Small intestine (tissue), 7 donors: ENCODE measurements at regions not wholly inside any gene's neighbourhood (a gene's known extent, or its start where the extent isn't known, plus 50 kb on each side); places are given as distances from the start of the nearest gene placed in this dataset.

Experiments
- DNase-seq, 2 donors: peaks; one replicate each; pipeline versions ENCODE4 v3.0.0 to v3.0.0-alpha.2; 2013
- FAIRE-seq: peaks from 2 replicates; lab custom pipeline; 2012; peaks lifted over from hg19 to GRCh38; lab: Jason Lieb, UNC
- H3K27ac ChIP-seq, 3 donors: one replicate each; pipeline ENCODE4 v1.5.1; 2013; ENCODE audit warnings: low read length in 2 of 3, mild to moderate bottlenecking in 2 of 3, control low read depth in 1 of 3, inconsistent platforms in 1 of 3, low read depth in 1 of 3, moderate library complexity in 1 of 3
- H3K27me3 ChIP-seq, 3 donors: one replicate each; pipeline ENCODE4 v1.6.1; 2013; ENCODE audit warnings: low read length in 3 of 3, inconsistent platforms in 1 of 3; ENCODE audit not compliant: control insufficient read depth in 3 of 3, insufficient read depth in 3 of 3
- H3K36me3 ChIP-seq, 3 donors: one replicate each; pipeline ENCODE4 v1.6.1; 2013; ENCODE audit warnings: low read length in 3 of 3, inconsistent platforms in 1 of 3, low read depth in 1 of 3, mild to moderate bottlenecking in 1 of 3, moderate library complexity in 1 of 3; ENCODE audit not compliant: control insufficient read depth in 3 of 3, insufficient read depth in 2 of 3
- H3K4me1 ChIP-seq, 3 donors: one replicate each; pipeline ENCODE4 v1.6.1; 2013; ENCODE audit warnings: low read length in 2 of 3, inconsistent platforms in 1 of 3, low read depth in 1 of 3, mild to moderate bottlenecking in 1 of 3, moderate library complexity in 1 of 3; ENCODE audit not compliant: control insufficient read depth in 3 of 3, insufficient read depth in 2 of 3
- H3K4me3 ChIP-seq, 3 donors: one replicate each; pipeline ENCODE4 v1.5.1; 2013; ENCODE audit warnings: low read length in 3 of 3, control low read depth in 1 of 3, inconsistent platforms in 1 of 3, low read depth in 1 of 3, mild to moderate bottlenecking in 1 of 3, moderate library complexity in 1 of 3
- H3K9me3 ChIP-seq, 2 donors: one replicate each; pipeline ENCODE4 v1.6.1; 2013; ENCODE audit warnings: low read depth in 1 of 2, low read length in 1 of 2; ENCODE audit not compliant: control insufficient read depth in 2 of 2, insufficient read depth in 1 of 2
- WGBS, 3 donors: extraction: QIAGEN DNeasy Blood & Tissue Kit; methylation state at CpG; one replicate each; pipeline ENCODE4 v1.1.7; 2013; 5-methylcytosine and 5-hydroxymethylcytosine counted together
- donor health status: healthy with polysubstance abuse.
- donor health status: control.
- donor health status: control.
- donor health status: Bipolar disorder and iron deficiency.
- donor health status: healthy.

DNA sequence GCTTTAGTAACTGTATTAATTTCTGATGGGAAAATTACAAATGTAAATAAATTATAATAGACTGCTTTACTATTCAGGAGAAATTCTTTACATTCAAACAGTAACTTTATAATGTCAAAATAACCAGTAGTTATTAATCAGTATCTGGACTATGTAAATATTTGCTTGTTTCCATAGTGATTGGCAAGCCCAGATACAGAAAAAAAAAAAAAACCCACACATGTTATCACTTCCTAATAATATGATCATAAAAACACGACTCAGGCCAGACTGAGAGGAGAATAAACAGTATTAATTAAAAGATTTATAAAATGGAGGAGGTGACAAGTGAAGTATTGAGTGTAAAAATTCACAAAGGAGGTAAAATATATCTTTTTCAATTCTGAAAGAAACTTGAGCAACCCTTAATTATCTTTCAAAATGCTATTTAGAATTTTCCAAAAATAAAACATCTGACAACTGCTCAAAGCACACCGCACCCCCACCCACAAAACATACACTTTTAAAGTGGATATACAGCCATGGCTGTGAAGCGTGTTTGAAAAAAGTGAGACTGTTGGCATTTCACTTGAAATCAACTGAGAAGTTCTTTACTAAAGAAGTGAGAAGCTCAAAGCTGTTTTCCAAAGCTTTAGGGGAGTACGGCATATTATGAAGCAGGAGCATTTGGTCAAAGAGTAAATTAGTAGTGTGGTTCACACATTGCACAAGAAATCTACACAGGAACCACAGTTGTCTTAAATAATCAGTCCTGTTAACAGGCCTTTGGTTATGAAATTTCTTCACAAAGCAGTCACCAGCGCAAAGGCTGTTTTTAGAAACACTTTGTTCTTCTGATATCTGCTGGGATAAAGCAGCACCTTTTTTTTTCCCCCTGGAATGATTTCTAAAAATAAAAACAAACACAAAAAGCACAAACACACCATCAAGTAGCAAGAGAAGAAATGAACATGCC is 475.8 kb downstream of the TXNL1 start:
- WGBS, 3 donors: 24 to 45% (median 38%) methylated on average over 5 of the region's 5 CpGs
- H3K36me3 ChIP-seq: no peaks in the 10 kb centered on the region
- H3K9me3 ChIP-seq: no peaks in the 10 kb centered on the region
- FAIRE-seq (peak; percentile 23), DNase-seq (peak; percentile 50 to 57)
- no peaks in the 10 kb centered on the region for H3K27me3 ChIP-seq
- H3K4me3 ChIP-seq: no peak overlapping the region
- peaks cover 0 to 18% (median 0%) of the 10 kb centered on the region in 3 donors for H3K4me1 ChIP-seq
- peak overlapping the region in 1 of 3 donors; percentile 52 for H3K27ac ChIP-seq

DNA sequence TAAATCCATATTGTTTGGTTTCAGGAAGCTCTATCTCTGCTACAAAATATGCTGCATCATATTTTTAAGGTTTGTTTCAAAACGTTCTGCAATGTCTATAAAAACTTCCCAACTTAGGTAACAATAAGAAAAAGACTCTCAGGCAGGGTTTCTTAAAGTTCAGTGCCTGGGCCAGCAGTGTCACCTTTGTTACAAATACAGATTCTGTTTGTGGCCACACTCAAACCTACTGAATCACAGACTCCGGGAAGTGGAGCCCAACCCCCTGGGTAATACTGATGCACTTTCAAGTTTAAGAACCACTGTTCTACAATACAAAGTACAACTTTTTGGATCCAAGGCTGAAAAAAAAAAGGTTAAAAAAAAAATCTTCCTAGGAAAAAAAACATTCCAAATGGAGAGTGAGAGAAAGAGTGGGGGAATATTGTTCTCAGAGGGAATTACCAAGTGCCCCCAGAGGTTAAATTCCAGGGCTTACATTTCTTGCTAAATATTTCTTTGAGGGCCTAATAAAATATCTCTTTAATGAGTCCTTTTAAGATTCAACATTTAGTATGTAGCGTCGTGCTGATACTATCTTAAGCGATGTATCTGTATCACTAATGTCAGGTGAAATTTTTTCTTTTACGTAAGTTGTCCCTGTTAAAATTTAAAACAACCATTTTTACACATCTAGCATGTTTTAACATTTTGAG is 476.7 kb downstream of the TXNL1 start:
- 36 to 53% (median 48%) methylated on average over 6 of the region's 6 CpGs for WGBS, 3 donors
- FAIRE-seq (no peak), DNase-seq (peak in 1 of 2 donors; percentile 14)
- no peaks in the 10 kb centered on the region for H3K36me3 ChIP-seq
- no peaks in the 10 kb centered on the region for H3K27me3 ChIP-seq
- no peak overlapping the region for H3K27ac ChIP-seq
- no peaks in the 10 kb centered on the region for H3K9me3 ChIP-seq
- H3K4me1 ChIP-seq: peaks cover 0 to 14% (median 0%) of the 10 kb centered on the region in 3 donors
- H3K4me3 ChIP-seq: no peak overlapping the region

DNA sequence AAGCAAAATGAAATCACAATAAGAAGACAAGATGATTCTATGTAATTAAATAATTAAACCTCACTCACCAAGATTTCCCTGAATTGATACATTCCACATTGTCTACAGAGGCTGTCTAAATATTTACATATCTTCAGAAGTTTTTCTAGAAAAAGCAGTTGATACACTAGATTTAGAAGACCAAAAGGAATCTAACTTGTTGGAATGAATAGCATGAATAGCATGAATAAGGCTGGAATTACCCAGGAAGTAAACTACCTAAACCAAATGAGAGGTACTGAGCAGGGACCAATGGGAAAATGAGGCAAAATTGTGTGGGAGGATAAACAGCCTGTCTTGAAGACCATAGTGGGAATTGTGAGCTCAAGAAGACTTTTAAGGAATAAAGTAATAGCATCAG is 479.7 kb downstream of the TXNL1 start:
- Histone ChIP-seq H3K36me3 (no peaks in the 10 kb centered on the region), H3K4me1 (peaks cover 0 to 14% (median 0%) of the 10 kb centered on the region in 3 donors), H3K9me3 (no peaks in the 10 kb centered on the region), H3K4me3 (no peak overlapping the region), H3K27me3 (no peaks in the 10 kb centered on the region), H3K27ac (no peak overlapping the region)
- DNase-seq: no peak
- FAIRE-seq: no peak

DNA sequence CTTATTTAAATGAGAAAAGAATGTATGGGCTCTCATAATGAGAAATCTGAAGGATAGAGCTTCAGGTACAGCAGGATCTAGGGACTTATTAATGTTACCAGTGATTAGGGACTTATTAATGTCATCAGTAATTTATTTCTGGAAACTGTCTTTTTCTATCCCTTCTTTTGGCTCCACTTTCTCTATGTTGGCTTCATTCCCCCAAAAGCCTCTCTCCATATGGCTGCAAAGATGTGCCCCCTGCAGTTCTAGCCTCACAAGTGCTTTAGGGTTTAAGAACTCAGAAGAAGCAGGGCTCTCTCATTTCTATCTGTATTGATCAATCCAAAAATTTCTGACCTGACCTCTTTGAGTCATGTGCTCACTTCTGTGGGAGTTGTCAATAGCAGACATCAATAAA is 480.9 kb downstream of the TXNL1 start:
- H3K27ac ChIP-seq: no peak overlapping the region
- DNase-seq: no peak
- H3K36me3 ChIP-seq: no peaks in the 10 kb centered on the region

DNA sequence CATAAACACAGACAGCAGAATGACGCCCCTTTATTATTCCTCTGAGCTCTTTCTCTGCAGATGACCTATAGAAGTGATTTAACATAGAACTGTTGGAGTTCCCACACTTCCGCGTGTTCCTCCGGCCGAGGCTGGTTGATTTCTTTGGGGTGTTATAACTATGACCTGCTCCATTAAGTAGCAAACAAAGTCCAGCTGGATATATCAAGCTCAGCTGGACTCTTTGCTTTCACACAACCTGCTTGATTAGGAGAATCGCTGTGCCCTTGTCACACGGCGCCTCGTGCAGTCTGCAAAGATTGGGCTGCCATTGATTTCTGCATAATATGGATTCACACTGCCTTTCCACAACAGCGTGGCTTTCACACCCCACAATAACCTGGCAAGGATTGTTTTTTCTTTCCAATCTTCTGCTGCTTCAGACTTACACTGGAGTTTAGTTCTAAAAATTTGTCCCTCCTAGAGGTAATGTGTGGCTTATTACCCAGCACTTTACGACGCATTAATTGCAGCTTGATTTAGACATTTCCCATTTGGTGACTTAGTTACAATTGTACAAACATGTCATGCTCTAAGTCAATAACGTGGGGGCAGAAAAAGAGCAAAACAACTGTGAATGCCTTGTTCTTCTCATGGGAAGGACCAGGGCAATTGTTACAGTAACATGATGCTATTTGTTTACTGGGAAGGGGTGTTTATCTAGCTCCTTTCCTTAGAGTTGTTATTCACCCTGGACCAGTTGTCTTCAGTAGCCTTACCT is 485.7 kb downstream of the TXNL1 start:
- FAIRE-seq: no peak
- H3K36me3 ChIP-seq: no peaks in the 10 kb centered on the region
- no peaks in the 10 kb centered on the region for H3K27me3 ChIP-seq
- H3K4me3 ChIP-seq: no peak overlapping the region
- peak overlapping the region in 1 of 3 donors; percentile 13 for H3K27ac ChIP-seq
- H3K4me1 ChIP-seq: peaks cover 0 to 10% (median 0%) of the 10 kb centered on the region in 3 donors
- peak; percentile 29 to 60 for DNase-seq
- no peaks in the 10 kb centered on the region for H3K9me3 ChIP-seq
- 28 to 62% (median 38%) methylated on average over 13 of the region's 13 CpGs for WGBS, 3 donors

More for the DNA sequence above, 480.9 kb downstream of the TXNL1 start:
- H3K27me3 ChIP-seq: no peaks in the 10 kb centered on the region
- no peak overlapping the region for H3K4me3 ChIP-seq
- FAIRE-seq: no peak
- H3K4me1 ChIP-seq: peaks cover 0 to 12% (median 0%) of the 10 kb centered on the region in 3 donors
- no peaks in the 10 kb centered on the region for H3K9me3 ChIP-seq

DNA sequence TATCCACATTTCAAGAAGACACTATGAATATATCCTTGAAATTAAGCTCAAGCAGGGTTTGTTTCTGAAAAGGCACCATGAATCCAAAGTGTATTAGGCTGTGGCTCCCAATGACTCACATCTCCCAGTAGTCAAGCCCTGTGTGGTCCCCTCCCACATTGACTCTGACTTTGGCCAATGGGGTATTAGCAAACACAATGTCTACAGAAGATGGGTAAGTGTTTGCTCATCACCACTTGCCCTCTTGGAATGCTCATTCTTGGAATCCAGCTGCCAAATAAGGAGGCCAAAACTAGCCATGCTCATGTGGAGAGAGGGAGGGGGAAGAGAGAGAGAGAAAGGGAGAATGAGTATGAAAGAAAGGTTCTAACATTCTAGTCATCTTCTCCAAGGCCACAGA is 490.0 kb downstream of the TXNL1 start:
- Histone ChIP-seq H3K27me3 (no peaks in the 10 kb centered on the region), H3K36me3 (no peaks in the 10 kb centered on the region), H3K4me1 (peaks cover 0 to 10% (median 0%) of the 10 kb centered on the region in 3 donors), H3K4me3 (no peak overlapping the region), H3K27ac (no peak overlapping the region), H3K9me3 (no peaks in the 10 kb centered on the region)
- DNase-seq: no peak
- no peak for FAIRE-seq

DNA sequence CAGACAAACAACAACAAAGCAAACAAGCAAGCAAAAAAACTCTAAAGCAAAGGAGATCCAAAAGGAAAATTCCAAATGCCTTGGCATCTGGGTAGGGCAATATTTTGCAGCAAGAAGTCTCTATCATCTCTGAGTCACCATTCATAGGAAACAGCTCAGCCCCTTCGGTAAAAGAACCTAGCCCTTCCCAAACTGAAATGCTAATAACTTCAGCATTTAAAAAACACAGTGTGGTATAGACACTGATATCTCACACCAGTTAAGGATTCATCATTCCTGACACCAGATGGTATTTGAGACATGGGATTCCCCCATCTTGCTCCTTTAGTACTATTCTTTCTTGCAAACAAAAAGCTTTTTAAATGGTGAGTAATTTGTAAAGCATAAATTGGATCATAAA is 491.8 kb downstream of the TXNL1 start:
- Histone ChIP-seq H3K4me1 (no peaks in the 10 kb centered on the region), H3K4me3 (no peak overlapping the region), H3K27me3 (no peaks in the 10 kb centered on the region), H3K27ac (no peak overlapping the region), H3K36me3 (no peaks in the 10 kb centered on the region), H3K9me3 (no peaks in the 10 kb centered on the region)
- FAIRE-seq (no peak), DNase-seq (no peak)
- WGBS, 3 donors: 72 to 81% (median 81%) methylated on average over 1 of the region's 1 CpG

DNA sequence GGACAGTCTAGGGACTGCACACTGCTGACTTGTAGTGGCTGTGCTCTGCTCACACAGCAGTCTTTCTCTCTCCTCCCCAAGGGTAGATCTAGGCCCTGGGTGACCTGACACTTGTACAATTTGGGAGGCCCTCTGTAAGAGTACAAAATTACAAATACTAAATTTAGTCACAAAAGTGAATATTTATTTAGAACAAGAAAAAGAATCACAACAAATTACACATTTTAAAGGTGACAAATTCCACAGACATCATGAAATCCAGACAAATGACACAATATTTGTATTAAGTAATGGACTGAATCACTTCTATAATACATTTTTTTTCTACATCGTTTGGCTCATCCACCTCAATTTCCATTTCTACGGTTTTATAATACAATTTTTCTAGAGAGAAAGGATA is 496.4 kb downstream of the TXNL1 start:
- Histone ChIP-seq H3K4me1 (no peaks in the 10 kb centered on the region), H3K4me3 (no peak overlapping the region), H3K9me3 (no peaks in the 10 kb centered on the region), H3K36me3 (no peaks in the 10 kb centered on the region), H3K27ac (no peak overlapping the region), H3K27me3 (no peaks in the 10 kb centered on the region)
- 85 to 89% (median 87%) methylated on average over 2 of the region's 2 CpGs for WGBS, 3 donors
- DNase-seq: no peak
- peak; percentile 65 for FAIRE-seq
